ENCODE measurements at regions not wholly inside any gene's neighbourhood (a gene's known extent, or its start where the extent isn't known, plus 50 kb on each side); places are given as distances from the start of the nearest gene placed in this dataset.

- H3F3A ChIP-seq (ENCODE audit: insufficient read depth, low read length, poor library complexity, severe bottlenecking): no peaks in the 10 kb centered on the region
- no peak for TF ChIP-seq MXI1 (conservative IDR thresholded peaks at IDR 0.05; ENCODE audit: poor library complexity, severe bottlenecking)
- TF ChIP-seq SMC3 (conservative IDR thresholded peaks at IDR 0.05; ENCODE audit: poor library complexity): no peak
- no peak for TF ChIP-seq RAD21 (conservative IDR thresholded peaks at IDR 0.05)
- TF ChIP-seq, protein P1, sequence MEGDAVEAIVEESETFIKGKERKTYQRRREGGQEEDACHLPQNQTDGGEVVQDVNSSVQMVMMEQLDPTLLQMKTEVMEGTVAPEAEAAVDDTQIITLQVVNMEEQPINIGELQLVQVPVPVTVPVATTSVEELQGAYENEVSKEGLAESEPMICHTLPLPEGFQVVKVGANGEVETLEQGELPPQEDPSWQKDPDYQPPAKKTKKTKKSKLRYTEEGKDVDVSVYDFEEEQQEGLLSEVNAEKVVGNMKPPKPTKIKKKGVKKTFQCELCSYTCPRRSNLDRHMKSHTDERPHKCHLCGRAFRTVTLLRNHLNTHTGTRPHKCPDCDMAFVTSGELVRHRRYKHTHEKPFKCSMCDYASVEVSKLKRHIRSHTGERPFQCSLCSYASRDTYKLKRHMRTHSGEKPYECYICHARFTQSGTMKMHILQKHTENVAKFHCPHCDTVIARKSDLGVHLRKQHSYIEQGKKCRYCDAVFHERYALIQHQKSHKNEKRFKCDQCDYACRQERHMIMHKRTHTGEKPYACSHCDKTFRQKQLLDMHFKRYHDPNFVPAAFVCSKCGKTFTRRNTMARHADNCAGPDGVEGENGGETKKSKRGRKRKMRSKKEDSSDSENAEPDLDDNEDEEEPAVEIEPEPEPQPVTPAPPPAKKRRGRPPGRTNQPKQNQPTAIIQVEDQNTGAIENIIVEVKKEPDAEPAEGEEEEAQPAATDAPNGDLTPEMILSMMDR (IDR thresholded peaks at IDR 0.05; ENCODE audit: poor library complexity, severe bottlenecking): no peak
- no peak for TF ChIP-seq POLR2AphosphoS5 (IDR thresholded peaks at IDR 0.05)
- TF ChIP-seq TAF1 (IDR thresholded peaks at IDR 0.05; ENCODE audit: low read depth): no peak
- TF ChIP-seq EP300 (conservative IDR thresholded peaks at IDR 0.05; ENCODE audit: poor library complexity, severe bottlenecking): no peak
- TF ChIP-seq REST (IDR thresholded peaks at IDR 0.05; ENCODE audit: borderline replicate concordance): no peak
- no peak for TF ChIP-seq EZH2 (IDR thresholded peaks at IDR 0.05; ENCODE audit: borderline replicate concordance, insufficient read depth, low read length, poor library complexity, severe bottlenecking)
- no peaks in the 10 kb centered on the region for H4K20me1 ChIP-seq (ENCODE audit: insufficient read depth)
- H2AFZ ChIP-seq (ENCODE audit: low read depth, low read length): no peak overlapping the region
- H3K27ac ChIP-seq (ENCODE audit: low read length): no peak overlapping the region
- no peak overlapping the region for H3K4me3 ChIP-seq (ENCODE audit: low read length)
- no peaks in the 10 kb centered on the region for H3K27me3 ChIP-seq (ENCODE audit: insufficient read depth, low read depth, low read length)
- no peaks in the 10 kb centered on the region for H3K79me2 ChIP-seq (replicated peaks; ENCODE audit: insufficient read depth, low read length)
- no peak overlapping the region for H3K9ac ChIP-seq (ENCODE audit: low read length)
- no peaks in the 10 kb centered on the region for H3K9me2 ChIP-seq (ENCODE audit: insufficient read depth, low read length)
- no peaks in the 10 kb centered on the region for H3K36me3 ChIP-seq (ENCODE audit: insufficient read depth, low read length)
- H3K9me3 ChIP-seq (ENCODE audit: low read length): no peaks in the 10 kb centered on the region
- H3K4me2 ChIP-seq (ENCODE audit: low read length): no peak overlapping the region
Observed at GRCh38 chr9:86885232-86885631, 62.1 kb downstream of the GAS1 start.

GRCh38 chr9:86876621-86877196 lies 70.6 kb downstream of the GAS1 start:
- Histone ChIP-seq H3K9me3 (ENCODE audit: low read length) (no peaks in the 10 kb centered on the region), H3K9ac (ENCODE audit: low read length) (no peak overlapping the region), H3K4me2 (ENCODE audit: low read length) (no peak overlapping the region), H3K27me3 (ENCODE audit: insufficient read depth, low read depth, low read length) (no peaks in the 10 kb centered on the region), H3F3A (ENCODE audit: insufficient read depth, low read length, poor library complexity, severe bottlenecking) (no peaks in the 10 kb centered on the region), H4K20me1 (ENCODE audit: insufficient read depth) (no peaks in the 10 kb centered on the region), H3K27ac (ENCODE audit: low read length) (no peak overlapping the region), H3K79me2 (replicated peaks; ENCODE audit: insufficient read depth, low read length) (no peaks in the 10 kb centered on the region), H3K36me3 (ENCODE audit: insufficient read depth, low read length) (no peaks in the 10 kb centered on the region), H2AFZ (ENCODE audit: low read depth, low read length) (no peak overlapping the region), H3K9me2 (ENCODE audit: insufficient read depth, low read length) (no peaks in the 10 kb centered on the region), H3K4me3 (ENCODE audit: low read length) (no peak overlapping the region)
- no peak for TF ChIP-seq TAF1 (IDR thresholded peaks at IDR 0.05; ENCODE audit: low read depth)
- no peak for TF ChIP-seq EP300 (conservative IDR thresholded peaks at IDR 0.05; ENCODE audit: poor library complexity, severe bottlenecking)

All from neural cell (in vitro differentiated cells).